ENCODE measurements at regions not wholly inside any gene's neighbourhood (a gene's known extent, or its start where the extent isn't known, plus 50 kb on each side); places are given as distances from the start of the nearest gene placed in this dataset.

GRCh38 chr15:70311821-70312220 lies 214.1 kb upstream of the TLE3 start:
- TF ChIP-seq MAX (IDR thresholded peaks at IDR 0.05; ENCODE audit: low read depth, low read length) (no peak), POLR2A (IDR thresholded peaks at IDR 0.05; ENCODE audit: low read depth, low read length) (no peak), PML (IDR thresholded peaks at IDR 0.05; ENCODE audit: low read length) (no peak), HCFC1 (IDR thresholded peaks at IDR 0.05; ENCODE audit: low read length) (no peak), SIX5 (IDR thresholded peaks at IDR 0.05; ENCODE audit: low read depth, low read length, severe bottlenecking) (no peak), RFX5 (IDR thresholded peaks at IDR 0.05; ENCODE audit: low read depth, low read length) (no peak), CTCF (IDR thresholded peaks at IDR 0.05 in 2 of 3, conservative IDR thresholded peaks at IDR 0.05 in 1 of 3; ENCODE audit: control insufficient read depth in 2 of 3, extremely low read depth in 1 of 3, insufficient read depth in 1 of 3, low read depth in 3 of 3, low read length in 3 of 3) (no peak), NRF1 (conservative IDR thresholded peaks at IDR 0.05; ENCODE audit: low read depth, low read length) (no peak), PBX3 (IDR thresholded peaks at IDR 0.05; ENCODE audit: insufficient replicate concordance, low read depth, low read length) (no peak)
